GM11168 (cell line): ENCODE measurements at regions not wholly inside any gene's neighbourhood (a gene's known extent, or its start where the extent isn't known, plus 50 kb on each side); places are given as distances from the start of the nearest gene placed in this dataset.

Experiments used
- in situ Hi-C: fragments of 300-500 bp; cut with MboI; formaldehyde crosslinking; loops from one replicate; pipeline ENCODE4 v1.12.0; 2022; ENCODE audit warnings: low sequenced_read_pairs; ENCODE audit not compliant: unreplicated experiment

DNA sequence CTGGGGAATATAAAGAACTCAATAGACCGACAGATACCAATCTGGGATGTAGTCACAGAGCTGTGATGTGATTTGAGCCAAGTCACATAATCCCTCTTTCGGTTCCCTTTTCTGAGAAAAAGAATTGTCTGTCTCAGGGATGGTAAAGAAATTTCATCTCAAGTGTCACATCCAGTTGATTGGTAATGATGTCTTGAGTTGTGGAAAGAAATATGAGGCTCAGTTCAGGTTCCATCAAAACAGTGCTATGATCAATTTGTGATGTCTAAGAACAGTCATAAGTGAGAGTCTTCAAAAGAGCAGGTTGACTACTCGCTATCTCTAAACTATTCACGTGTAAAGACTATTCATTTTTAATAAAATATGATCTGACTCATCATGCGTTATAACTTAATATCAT, 223.3 kb downstream of the METTL4 start:
- in situ Hi-C loops: loop anchor here (25.0 kb wide), 1 partner anchor 189 kb away; no protein-coding TSS in a partner anchor

DNA sequence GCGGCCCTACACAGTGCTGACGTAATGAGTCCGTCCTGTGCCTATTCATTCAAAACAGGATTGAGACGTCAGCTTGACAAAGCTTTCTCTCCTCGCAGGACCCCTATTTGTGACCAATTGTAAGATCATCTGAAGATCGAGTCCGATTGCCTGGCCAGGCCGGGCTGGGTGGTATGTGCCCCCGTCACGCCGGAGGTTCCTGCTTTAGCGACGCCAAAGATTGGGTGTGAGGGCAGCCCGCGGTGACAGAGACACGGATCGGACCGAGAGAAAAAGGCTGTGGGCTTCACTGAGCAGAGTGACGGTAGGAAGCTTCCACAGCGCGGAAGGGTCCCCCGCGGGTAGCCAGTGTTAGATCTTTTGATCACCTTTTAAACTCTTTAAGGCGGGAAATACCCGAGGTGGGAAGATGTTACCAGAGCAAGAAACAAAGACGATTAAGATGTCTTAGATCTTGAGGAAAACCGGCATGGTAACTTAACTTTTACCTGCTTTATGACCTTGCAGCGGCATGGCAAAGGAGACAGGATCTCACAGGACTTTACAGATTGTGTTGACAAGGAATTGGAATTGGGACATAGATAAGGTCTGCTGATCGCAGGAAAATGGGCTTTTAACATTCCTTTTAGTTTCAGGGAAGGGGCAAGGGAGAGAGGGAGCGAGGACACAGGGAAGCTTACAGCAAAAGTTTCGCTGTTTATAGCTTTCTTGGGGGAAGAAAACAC, 220.0 kb downstream of the METTL4 start:
- in situ Hi-C loops: no loop called here

DNA sequence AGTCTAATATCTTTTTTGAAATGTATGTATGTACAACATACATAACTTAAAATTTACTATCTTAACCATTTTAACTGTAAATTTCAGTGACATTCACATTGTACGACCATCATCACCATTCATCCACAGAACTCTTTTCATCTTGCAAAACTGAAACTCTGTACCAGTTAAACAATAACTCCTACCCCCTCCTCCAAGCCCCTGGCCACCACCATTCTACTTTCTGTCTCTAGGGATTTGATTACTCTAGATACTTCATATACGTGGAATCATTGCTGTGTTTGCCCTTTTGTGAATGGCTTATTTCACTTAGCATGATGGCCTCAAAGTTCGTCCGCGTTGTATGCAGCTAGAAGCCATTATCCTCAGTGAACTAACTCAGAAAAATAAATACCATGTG, 217.0 kb downstream of the METTL4 start:
- in situ Hi-C loops: no loop called here

DNA sequence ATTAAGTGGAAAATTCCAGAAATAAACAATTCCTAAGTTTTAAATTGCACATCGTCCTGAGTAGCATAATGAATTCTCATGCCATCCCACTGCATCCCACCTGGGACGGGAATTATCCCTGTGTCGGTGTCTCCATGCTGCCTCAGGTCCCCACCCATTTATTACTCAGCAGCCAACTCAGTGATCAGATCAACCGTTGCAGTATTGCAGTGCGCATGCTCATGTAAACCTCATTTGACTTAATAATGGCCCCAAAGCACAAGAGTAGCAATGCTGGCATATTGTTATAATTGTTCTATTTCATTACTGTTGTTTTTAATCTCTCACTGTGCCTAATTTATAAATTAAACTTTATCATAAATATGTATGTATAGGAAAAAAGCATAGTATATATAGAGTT, 214.4 kb downstream of the METTL4 start:
- in situ Hi-C loops: no loop called here

DNA sequence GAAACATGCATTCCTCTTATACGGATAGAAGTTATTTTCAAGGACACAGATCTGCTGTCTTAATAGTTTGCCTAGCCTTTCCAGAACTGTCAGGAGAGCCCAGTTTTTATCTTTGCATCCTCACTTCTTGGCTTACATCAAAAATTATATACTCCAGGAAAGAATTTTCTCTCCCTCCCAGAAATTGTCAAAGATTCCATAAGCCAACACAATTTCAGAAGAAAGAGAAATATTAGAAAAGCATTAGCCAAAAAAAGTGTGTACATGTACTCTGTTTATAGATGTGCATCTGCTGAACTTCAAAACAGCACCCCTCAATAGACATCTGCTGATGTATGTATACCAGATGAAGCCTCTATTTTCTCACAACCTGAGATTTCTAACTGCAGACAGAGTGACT, 210.4 kb downstream of the METTL4 start:
- in situ Hi-C loops: no loop called here

DNA sequence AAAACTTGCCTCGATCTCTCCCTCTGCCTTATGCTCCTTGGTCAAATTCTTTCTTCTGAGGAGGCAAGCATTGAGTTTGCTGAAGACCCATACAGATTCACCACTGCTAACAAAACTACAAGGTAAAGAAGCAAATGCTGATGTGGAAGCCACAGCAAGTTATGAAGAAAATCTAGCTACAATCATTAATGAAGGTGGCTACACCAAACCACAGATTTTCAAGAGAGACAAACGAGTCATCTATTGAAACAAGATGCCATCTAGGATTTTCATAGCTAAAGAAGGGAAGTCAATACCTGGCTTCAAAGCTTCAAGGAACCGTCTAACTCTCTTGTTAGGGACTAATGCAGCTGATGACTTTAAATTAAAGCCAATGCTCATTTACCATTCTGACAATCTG, 203.2 kb downstream of the METTL4 start:
- in situ Hi-C loops: no loop called here

DNA sequence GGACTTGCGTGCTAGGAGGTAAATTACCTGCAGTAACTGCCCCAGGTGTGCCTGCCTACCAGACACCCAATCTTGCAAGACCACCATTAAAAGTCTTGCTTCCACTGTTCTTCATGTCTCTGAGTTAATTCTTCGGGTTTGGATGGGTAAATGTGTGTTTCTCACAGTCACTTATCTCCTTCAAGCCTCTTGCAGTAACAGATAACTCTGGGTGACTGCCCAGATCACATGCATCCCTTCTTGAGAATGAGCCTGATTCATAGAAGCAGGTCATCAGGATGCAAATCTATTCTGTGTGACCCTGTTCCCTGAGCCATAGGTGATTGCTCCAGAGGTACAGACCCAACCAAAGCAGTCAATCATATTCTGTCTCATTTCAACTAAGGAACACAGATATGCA, 194.6 kb downstream of the METTL4 start:
- in situ Hi-C loops: no loop called here

DNA sequence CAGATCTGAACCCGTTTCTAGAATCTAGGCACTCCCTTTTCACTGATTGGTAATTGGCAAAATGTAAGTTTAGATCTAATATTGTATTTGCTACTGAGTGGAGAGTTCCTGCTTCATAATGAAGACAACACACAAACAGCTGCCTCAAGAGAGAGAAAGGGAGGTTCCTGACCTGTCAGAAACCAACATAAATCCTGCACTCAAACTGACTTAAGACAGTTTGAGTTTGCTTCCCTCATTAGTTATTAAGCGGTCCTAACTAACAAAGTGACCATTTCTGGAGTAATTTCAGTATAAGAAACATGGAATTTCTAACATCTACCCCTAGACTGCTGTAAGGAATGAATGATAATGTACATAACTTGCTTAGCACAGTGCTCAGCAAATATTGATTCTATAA, 191.2 kb downstream of the METTL4 start:
- in situ Hi-C loops: no loop called here

DNA sequence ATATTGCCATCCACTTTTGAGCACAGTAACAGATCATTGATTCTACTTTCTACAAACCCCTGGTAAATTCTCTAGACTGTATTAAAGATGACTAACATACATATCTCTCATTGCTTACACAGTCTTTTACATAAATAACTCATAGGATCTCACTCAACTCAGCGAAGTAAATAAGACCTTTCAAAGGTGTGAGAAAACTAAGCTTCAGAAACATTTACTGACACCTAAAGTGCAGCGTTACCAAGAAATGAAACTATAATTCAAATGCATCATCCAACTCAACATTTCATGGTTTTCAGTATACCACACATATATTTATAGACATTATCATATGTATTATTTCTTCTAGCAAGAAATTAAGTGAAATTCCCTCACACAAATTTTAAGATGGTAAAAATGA, 189.8 kb downstream of the METTL4 start:
- in situ Hi-C loops: no loop called here

DNA sequence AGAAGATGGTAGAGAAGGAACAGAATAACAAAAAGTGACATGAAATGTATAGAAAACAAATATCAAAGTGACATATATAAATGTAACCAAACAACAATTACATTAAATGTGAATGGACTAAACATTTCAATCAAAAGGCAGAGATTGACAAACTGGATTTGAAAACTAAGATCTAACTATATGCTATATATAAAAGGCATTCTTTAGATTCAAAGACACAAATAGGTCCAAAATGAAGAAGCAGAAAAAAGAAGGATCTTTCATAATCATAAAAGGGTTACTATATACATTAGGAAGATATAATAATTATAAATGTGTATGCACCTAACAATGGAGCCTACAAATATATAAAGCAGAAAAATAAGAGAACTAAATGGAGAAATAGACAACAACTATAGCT, 183.7 kb downstream of the METTL4 start:
- in situ Hi-C loops: no loop called here

DNA sequence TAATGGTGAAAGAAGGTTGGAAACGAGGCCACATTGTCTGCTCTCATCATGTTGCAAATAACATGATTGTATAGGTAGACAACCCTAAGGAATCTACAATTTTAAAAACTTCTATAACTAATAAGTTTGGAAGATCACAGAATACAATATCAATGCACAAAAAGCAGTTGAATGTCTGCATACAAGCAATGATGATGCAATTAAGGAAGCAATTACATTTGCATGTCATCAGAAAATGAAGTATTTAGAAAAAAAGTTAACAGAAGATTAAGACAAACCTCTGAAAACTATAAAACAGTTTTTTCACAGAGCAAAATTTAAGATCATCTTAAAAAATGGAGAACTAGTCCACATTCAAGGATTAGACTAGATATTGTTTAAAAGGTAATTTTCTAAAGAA, 181.1 kb downstream of the METTL4 start:
- in situ Hi-C loops: no loop called here

DNA sequence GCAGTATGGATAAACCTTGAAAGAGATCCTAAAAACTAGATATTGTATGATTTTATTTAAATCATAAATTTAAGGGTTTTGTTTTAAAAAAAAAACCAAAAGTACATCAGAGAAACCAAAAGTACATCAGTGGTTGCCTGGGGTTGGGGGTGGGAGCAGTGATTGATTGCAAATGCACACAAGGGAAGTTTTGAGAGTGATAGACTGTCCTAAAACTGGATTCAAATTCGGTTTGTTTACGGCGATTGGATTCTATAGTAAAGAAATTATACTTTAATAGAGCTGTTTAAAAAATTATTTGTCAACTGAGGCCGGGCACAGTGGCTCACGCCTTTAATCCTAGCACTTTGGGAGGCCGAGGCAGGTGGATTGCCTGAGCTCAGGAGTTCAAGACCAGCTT, 179.8 kb downstream of the METTL4 start:
- in situ Hi-C loops: no loop called here

DNA sequence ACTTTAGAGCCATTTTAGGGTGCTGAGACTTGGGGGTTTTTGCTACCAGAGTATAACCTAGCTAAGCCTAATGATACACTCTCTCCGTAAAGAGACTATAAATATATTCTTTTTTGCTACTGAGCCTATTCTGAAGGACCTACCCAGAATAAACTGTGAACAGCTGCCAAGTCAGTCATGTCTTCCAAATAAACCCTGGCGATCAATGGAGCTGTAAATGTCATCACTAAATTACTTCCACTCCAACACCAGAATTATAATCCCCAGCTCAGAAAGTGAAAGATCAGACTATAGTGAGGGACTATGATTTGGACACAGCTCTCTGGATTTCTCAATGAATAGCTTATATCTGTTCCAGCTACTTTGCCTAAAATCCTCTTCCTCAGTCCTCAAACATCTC, 178.9 kb downstream of the METTL4 start:
- in situ Hi-C loops: no loop called here

DNA sequence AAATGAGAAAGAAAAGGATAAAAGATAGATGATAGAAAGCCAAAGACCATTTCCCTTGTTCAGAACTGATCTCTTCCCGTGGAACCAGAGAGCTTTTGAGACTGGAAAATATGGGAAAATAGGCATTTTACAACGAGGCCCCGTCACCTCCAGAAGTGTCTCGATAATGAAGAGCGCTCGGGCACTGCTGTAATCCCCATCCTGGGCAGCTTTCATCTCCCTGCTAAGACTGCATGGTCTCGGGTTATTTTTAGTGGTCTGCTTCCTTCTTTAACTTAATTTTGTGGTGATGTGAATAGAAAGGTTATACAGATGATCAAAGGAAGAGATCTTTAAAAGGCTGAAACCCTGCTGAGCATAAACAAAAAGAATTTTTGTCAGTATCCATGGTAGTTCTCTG, 176.6 kb downstream of the METTL4 start:
- in situ Hi-C loops: no loop called here

DNA sequence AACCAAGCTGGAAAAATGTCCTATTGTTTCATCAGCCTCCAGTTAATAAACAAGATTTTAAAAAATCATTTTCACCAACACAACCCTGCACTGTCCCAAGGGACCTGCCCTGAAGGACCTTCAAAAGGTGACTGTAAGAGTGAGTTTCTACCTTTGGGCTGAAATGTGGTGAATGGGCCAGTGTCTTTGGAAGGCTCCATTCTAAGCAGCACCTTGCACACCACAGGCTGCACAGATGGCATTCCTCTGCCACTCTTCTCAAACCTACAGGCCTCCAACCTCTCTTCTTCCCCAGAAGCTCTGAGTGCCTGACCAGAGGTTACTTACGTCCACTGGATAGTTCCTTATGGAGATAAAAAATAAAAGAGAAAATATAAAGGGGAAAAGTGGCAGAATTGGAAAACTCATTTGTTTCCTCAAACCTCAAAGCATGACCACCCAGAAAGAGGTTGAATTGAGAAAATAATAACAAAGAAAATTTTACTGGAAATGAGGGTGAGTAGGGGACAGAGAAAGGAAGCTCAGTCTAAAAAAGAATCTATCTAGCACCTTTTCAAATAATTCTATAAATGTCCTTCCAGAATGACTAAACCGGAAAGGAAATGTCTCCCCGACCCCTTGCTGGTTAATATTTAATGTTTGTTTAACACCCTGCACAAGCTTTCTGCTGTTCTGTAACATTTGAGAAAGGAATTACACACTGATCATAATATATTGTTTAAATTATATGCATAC, 175.7 kb downstream of the METTL4 start:
- in situ Hi-C loops: no loop called here

DNA sequence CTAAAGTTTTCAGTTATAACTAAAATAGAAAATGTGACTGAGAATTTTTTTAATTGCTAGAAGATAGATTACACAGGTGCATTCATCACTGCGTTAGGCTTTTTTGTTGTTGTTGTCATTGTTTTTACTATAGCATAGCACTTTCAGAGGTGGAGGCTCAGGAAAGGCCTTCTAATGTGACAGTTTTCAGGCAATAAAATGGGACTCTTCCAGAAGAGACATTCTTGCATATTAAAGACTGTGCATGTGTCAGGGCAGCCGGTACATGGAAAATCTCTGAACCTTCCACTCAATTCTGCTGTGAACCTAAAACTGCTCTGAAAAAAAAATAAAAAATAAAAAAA, 175.2 kb downstream of the METTL4 start:
- in situ Hi-C loops: no loop called here

DNA sequence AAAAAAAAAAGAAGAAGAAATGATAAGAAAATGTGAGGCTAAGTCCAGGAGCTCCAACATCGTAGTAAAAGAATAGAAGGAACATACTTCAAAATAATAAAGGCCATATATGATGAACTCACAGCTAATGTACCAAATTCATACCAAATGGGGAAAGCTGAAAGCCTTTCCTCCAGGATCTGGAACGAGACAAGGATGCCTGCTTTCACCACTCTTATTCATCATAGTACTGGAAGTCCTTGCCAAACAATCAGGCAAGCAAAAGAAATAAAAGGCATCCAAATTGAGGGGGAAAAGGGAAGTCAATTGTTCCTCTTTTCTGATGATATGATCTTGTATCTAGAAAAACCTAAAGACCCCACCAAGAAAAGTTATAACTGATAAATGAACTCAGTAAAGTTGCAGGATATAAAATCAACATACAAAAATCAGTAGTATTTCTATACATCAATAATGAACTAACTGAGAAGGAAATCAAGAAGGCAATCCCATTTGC, 170.6 kb downstream of the METTL4 start:
- in situ Hi-C loops: no loop called here

DNA sequence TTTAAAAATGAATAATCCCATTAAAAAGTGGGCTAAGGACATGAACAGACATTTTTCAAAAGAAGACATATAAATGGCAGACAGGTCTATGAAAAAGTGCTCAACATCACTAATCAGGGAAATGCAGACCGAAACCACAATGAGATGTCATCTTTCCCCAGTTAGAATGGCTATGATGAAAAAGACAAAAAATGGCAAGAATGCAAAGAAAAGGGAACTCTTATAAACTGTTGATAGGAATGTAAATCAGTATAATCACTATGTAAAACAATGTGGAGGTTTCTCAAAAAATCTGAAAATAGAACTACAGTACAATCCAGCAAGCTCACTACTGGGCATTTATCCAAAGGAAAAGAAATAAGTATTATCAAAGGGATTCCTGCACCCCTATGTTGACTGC, 169.2 kb downstream of the METTL4 start:
- in situ Hi-C loops: no loop called here

DNA sequence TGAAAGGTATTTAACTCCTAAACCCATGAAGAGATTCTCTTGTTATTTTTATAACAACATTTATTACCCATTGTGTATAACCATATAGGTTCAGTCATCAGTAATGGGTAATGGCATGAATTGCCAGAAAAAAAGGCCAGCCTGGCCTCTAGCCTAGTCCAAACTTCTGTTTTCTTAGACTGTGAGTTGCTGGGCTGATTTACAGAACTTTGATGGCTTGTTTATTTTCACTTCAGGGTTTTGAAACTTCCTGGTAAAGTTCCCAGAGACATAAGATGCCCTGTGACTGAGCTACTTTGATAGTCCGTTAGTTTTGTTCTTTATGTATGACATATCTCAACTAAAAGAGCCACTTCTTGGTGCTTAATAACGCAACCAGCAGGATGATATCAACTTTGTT, 164.8 kb downstream of the METTL4 start:
- in situ Hi-C loops: no loop called here

DNA sequence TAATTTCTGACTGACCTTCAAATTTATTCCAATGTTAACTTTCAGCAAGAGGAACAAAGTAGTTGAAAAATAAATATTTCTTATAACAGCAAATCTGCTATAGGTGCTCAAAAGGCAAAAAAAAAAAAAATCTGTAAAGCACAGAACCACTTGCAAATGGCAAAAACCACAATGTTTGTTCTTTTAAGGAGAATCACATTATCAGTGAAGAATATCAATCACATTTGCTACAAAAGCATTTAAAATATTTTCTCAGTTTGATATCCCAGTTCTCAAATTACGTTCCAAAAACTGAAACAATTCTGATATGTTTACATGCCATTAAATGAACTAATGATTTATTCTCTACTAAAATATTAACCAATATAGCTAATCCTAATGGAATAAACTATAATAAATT, 163.3 kb downstream of the METTL4 start:
- in situ Hi-C loops: no loop called here

DNA sequence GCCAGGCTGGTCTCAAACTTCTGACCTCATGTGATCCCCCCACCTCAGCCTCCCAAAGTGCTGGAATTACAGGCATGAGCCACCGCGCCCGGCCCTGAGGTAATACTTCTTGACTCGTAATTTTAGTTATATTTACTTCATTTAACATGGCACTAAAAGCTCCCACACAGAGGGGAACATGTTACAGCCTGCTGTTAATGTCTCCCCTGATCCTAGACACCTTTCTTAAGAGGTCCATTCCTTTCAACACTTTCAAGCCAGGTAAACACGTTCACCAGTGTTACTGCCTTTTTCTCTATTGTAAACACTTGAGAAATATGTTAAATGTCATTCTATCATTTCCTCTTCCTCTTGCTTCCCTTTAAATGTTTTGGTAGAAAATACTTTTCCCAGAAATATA, 161.4 kb downstream of the METTL4 start:
- in situ Hi-C loops: no loop called here

DNA sequence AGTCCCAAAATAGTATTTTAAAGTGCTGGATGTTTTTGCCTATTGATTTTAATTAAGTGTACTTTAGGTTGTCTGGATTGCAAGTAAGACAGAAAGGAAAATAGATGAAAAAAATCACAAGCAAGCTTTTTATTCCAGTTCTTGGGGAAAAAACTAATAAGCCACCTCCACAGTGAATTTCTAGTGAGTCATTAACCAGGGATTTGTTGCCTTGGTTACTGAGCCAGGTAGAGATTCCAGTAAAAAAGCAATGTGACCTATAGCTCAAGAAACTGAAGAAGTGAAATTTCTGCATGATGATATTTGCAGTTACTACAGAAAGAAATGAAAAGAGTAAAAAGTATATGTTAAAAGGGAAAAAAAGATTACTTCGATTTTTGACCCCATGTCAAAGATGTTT, 160.6 kb downstream of the METTL4 start:
- in situ Hi-C loops: no loop called here
